Karpas-422 (cell line): ENCODE measurements at regions not wholly inside any gene's neighbourhood (a gene's known extent, or its start where the extent isn't known, plus 50 kb on each side); places are given as distances from the start of the nearest gene placed in this dataset.

Experiments used
- DNase-seq: peaks from one replicate; pipeline ENCODE4 v3.0.0-alpha.2; 2015
- H2AFZ ChIP-seq: fragments of 200-600 bp; sonication (generic); 2 replicates; pipeline ENCODE4 v1.6.1; 2014; ENCODE audit warnings: antibody characterized with exemption, low read length, mixed read lengths
- H3K27ac ChIP-seq: fragments of 200-600 bp; sonication (generic); 2 replicates; pipeline ENCODE4 v1.5.1; 2014; ENCODE audit warnings: mild to moderate bottlenecking, low read length, moderate library complexity
- H3K27me3 ChIP-seq: fragments of 200-600 bp; sonication (generic); 2 replicates; pipeline ENCODE4 v1.6.1; 2014; ENCODE audit warnings: low read length, mixed read lengths
- H3K36me3 ChIP-seq: fragments of 200-600 bp; sonication (generic); 2 replicates; pipeline ENCODE4 v1.6.1; 2014; ENCODE audit warnings: low read length, mixed read lengths; ENCODE audit not compliant: insufficient read depth
- H3K4me1 ChIP-seq: fragments of 200-600 bp; sonication (generic); 2 replicates; pipeline ENCODE4 v1.6.1; 2014; ENCODE audit warnings: mild to moderate bottlenecking, low read length, mixed read lengths
- H3K4me2 ChIP-seq: fragments of 200-600 bp; sonication (generic); 2 replicates; pipeline ENCODE4 v1.6.1; 2014; ENCODE audit warnings: low read length, low read depth, mild to moderate bottlenecking; ENCODE audit not compliant: poor library complexity, severe bottlenecking
- H3K4me3 ChIP-seq: fragments of 200-600 bp; sonication (generic); 2 replicates; pipeline ENCODE4 v1.5.1; 2014; ENCODE audit warnings: mild to moderate bottlenecking, antibody characterized with exemption, low read length, mixed read lengths
- H3K79me2 ChIP-seq: fragments of 200-600 bp; sonication (generic); 2 replicates; pipeline ENCODE4 v1.6.1; 2014; ENCODE audit warnings: mild to moderate bottlenecking, low read length, mixed read lengths
- H3K9ac ChIP-seq: fragments of 200-600 bp; sonication (generic); 2 replicates; pipeline ENCODE4 v1.6.0; 2014; ENCODE audit warnings: low read length
- H3K9me2 ChIP-seq: fragments of 200-600 bp; sonication (generic), shearing (Covaris generic); replicated peaks from 2 replicates; pipeline ENCODE4 v1.6.0; 2014; ENCODE audit warnings: mild to moderate bottlenecking, low read length, moderate library complexity; ENCODE audit not compliant: insufficient read depth
- H3K9me3 ChIP-seq: fragments of 300-700, 200-600 bp; sonication (generic); 2 replicates; pipeline ENCODE4 v1.6.1; 2014; ENCODE audit warnings: low read length, mixed read lengths
- H4K20me1 ChIP-seq: fragments of 200-600 bp; sonication (generic); 2 replicates; pipeline ENCODE4 v1.6.1; 2014; ENCODE audit warnings: mild to moderate bottlenecking, antibody characterized with exemption, low read length, low read depth; ENCODE audit not compliant: insufficient read depth

DNA sequence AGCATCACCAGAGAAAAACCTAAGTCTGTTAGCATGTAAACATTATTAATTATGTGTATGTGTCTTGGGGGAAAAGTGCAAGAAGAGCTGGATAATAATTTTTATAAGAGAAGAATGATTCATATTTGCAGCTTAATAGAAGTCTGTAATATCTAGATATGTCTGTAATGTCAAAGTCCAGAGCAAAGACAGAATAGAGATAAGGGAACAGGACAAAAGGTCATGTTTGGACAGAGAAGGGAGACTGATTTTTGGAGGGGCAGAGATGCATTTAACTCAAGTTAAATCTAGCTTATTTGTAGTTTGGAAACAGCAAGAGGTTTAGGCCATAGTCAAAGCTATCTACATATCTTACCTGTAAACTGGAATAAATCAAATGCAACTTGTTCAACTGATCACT, 61.2 kb downstream of the MAGED1 start:
- no peak for DNase-seq
- Histone ChIP-seq H3K27me3 (no peaks in the 10 kb centered on the region), H3K9me2 (no peaks in the 10 kb centered on the region), H4K20me1 (no peaks in the 10 kb centered on the region), H2AFZ (no peak overlapping the region), H3K4me3 (no peak overlapping the region), H3K79me2 (no peaks in the 10 kb centered on the region), H3K9me3 (no peaks in the 10 kb centered on the region), H3K36me3 (no peaks in the 10 kb centered on the region), H3K27ac (no peak overlapping the region), H3K9ac (no peak overlapping the region), H3K4me2 (no peak overlapping the region), H3K4me1 (peaks cover 13% of the 10 kb centered on the region)

- H3K4me2 ChIP-seq = no peak overlapping the region
- DNase-seq = peak; percentile 47
- no peaks in the 10 kb centered on the region for H3K27me3 ChIP-seq
- H3K79me2 ChIP-seq = no peaks in the 10 kb centered on the region
- no peak overlapping the region for H3K9ac ChIP-seq
- H3K36me3 ChIP-seq = no peaks in the 10 kb centered on the region
- H3K9me3 ChIP-seq = no peaks in the 10 kb centered on the region
- no peaks in the 10 kb centered on the region for H3K9me2 ChIP-seq
- H2AFZ ChIP-seq = no peak overlapping the region
- H4K20me1 ChIP-seq = no peaks in the 10 kb centered on the region
- no peak overlapping the region for H3K4me3 ChIP-seq
- H3K27ac ChIP-seq = peak overlapping the region; percentile 7; the same call in 1 of the 2 replicates
- peaks cover 13% of the 10 kb centered on the region for H3K4me1 ChIP-seq
These were observed 61.8 kb downstream of the MAGED1 start for GRCh38 chrX:51955200-51955599.

GRCh38 chrX:51956441-51956840, 63.0 kb downstream of the MAGED1 start:
- Histone ChIP-seq H3K9ac (no peak overlapping the region), H3K9me3 (no peaks in the 10 kb centered on the region), H3K27ac (no peak overlapping the region), H3K9me2 (no peaks in the 10 kb centered on the region), H2AFZ (no peak overlapping the region), H3K27me3 (no peaks in the 10 kb centered on the region), H3K4me1 (peaks cover 13% of the 10 kb centered on the region), H4K20me1 (no peaks in the 10 kb centered on the region), H3K4me2 (no peak overlapping the region), H3K79me2 (no peaks in the 10 kb centered on the region), H3K36me3 (no peaks in the 10 kb centered on the region), H3K4me3 (no peak overlapping the region)
- DNase-seq = no peak

GRCh38 chrX:51975360-51975759, 81.9 kb downstream of the MAGED1 start:
- no peak overlapping the region for H3K4me2 ChIP-seq

DNA sequence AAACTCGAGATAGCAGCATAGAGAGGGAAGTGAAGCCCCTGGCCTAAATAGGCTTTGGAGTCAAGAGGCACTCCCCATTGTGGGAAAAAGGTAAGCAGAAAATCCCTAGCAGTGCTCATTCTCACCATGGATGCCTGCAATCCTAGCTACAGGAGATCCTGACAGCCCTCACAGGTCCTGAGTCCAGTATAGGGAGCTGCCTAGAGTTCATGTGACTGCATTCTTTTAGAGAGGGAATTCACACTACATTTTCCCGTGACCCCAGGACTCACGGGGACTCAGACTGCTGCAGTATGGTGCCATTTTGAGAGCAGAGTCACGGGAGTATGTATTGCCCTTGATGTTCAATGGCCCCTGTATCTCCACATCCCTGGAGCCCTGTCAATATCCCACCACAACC, 82.4 kb downstream of the MAGED1 start:
- Histone ChIP-seq H3K4me3 (no peak overlapping the region), H3K9ac (no peak overlapping the region), H4K20me1 (no peaks in the 10 kb centered on the region), H2AFZ (no peak overlapping the region), H3K9me2 (no peaks in the 10 kb centered on the region), H3K36me3 (no peaks in the 10 kb centered on the region), H3K9me3 (no peaks in the 10 kb centered on the region), H3K4me1 (no peaks in the 10 kb centered on the region), H3K79me2 (no peaks in the 10 kb centered on the region), H3K27me3 (no peaks in the 10 kb centered on the region), H3K27ac (no peak overlapping the region), H3K4me2 (no peak overlapping the region)
- no peak for DNase-seq

More at GRCh38 chrX:51975360-51975759, 81.9 kb downstream of the MAGED1 start:
- no peaks in the 10 kb centered on the region for H3K27me3 ChIP-seq
- H3K4me1 ChIP-seq = no peaks in the 10 kb centered on the region
- no peak overlapping the region for H3K4me3 ChIP-seq
- no peaks in the 10 kb centered on the region for H3K9me2 ChIP-seq
- no peak overlapping the region for H3K27ac ChIP-seq
- H3K36me3 ChIP-seq = no peaks in the 10 kb centered on the region
- H3K79me2 ChIP-seq = no peaks in the 10 kb centered on the region
- H3K9me3 ChIP-seq = no peaks in the 10 kb centered on the region
- H2AFZ ChIP-seq = no peak overlapping the region
- no peak overlapping the region for H3K9ac ChIP-seq
- H4K20me1 ChIP-seq = no peaks in the 10 kb centered on the region
- no peak for DNase-seq

DNA sequence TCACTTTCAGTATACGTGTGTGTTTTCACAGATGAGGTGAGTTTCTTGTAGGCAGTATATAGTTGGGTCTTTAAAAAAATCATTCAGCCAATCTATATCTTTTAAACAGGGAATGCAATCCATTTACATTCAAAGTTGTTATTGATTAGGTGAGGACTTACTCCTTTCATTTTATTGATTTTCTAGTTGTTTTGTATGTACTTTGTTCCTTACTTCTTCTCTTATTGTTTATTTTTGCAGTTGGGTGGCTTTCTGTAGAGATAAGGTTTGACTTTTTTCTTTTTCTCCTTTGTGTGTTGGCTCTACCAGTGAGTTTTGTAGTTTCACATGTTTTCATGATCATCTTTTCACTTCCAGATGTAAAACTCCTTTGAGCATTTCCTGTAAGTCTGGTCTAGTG, 83.1 kb downstream of the MAGED1 start:
- Histone ChIP-seq H3K4me2 (no peak overlapping the region), H3K79me2 (no peaks in the 10 kb centered on the region), H4K20me1 (no peaks in the 10 kb centered on the region), H3K4me3 (no peak overlapping the region), H3K9ac (no peak overlapping the region), H3K27me3 (no peaks in the 10 kb centered on the region), H3K36me3 (no peaks in the 10 kb centered on the region), H3K27ac (no peak overlapping the region), H3K4me1 (no peaks in the 10 kb centered on the region), H3K9me2 (no peaks in the 10 kb centered on the region), H3K9me3 (no peaks in the 10 kb centered on the region), H2AFZ (no peak overlapping the region)
- no peak for DNase-seq
